Epithelial cell of proximal tubule (primary cell): ENCODE measurements at regions not wholly inside any gene's neighbourhood (a gene's known extent, or its start where the extent isn't known, plus 50 kb on each side); places are given as distances from the start of the nearest gene placed in this dataset.

ENCODE experiments used
- DNase-seq: peaks from one replicate; pipeline ENCODE4 v3.0.0-alpha.2; 2011; ENCODE audit warnings: low read depth
- H3K4me3 ChIP-seq: 2 replicates; pipeline ENCODE4 v1.5.1; 2011; ENCODE audit warnings: low read depth, mild to moderate bottlenecking, low read length
- CTCF ChIP-seq: conservative IDR thresholded peaks from 2 replicates; pipeline ENCODE4 v1.5.1; 2012; ENCODE audit warnings: low read depth, mild to moderate bottlenecking, low read length

- no peak for DNase-seq
- TF ChIP-seq CTCF = no peak
These were observed 708.5 kb upstream of the SORCS1 start for GRCh38 chr10:107873007-107873406.

GRCh38 chr10:107865691-107866090 lies 701.2 kb upstream of the SORCS1 start:
- no peak for TF ChIP-seq CTCF

More at GRCh38 chr10:107873007-107873406, 708.5 kb upstream of the SORCS1 start:
- H3K4me3 ChIP-seq = no peak overlapping the region

GRCh38 chr10:107859065-107859464 lies 694.6 kb upstream of the SORCS1 start:
- no peak for DNase-seq

More at GRCh38 chr10:107865691-107866090, 701.2 kb upstream of the SORCS1 start:
- H3K4me3 ChIP-seq = no peak overlapping the region
- DNase-seq = no peak

GRCh38 chr10:107856047-107856315 lies 691.5 kb upstream of the SORCS1 start:
- no peak overlapping the region for H3K4me3 ChIP-seq
- no peak for DNase-seq
- TF ChIP-seq CTCF = no peak

More at GRCh38 chr10:107859065-107859464, 694.6 kb upstream of the SORCS1 start:
- no peak for TF ChIP-seq CTCF
- no peak overlapping the region for H3K4me3 ChIP-seq

GRCh38 chr10:107855301-107856046 lies 691.0 kb upstream of the SORCS1 start:
- no peak for DNase-seq
- no peak for TF ChIP-seq CTCF
- no peak overlapping the region for H3K4me3 ChIP-seq

GRCh38 chr10:107848726-107849360 lies 684.3 kb upstream of the SORCS1 start:
- no peak for TF ChIP-seq CTCF

GRCh38 chr10:107847620-107848019 lies 683.1 kb upstream of the SORCS1 start:
- no peak for DNase-seq
- TF ChIP-seq CTCF = no peak

More at GRCh38 chr10:107848726-107849360, 684.3 kb upstream of the SORCS1 start:
- H3K4me3 ChIP-seq = no peak overlapping the region
- no peak for DNase-seq

More at GRCh38 chr10:107847620-107848019, 683.1 kb upstream of the SORCS1 start:
- H3K4me3 ChIP-seq = no peak overlapping the region
